ENCODE measurements at regions not wholly inside any gene's neighbourhood (a gene's known extent, or its start where the extent isn't known, plus 50 kb on each side); places are given as distances from the start of the nearest gene placed in this dataset.

GRCh38 chrX:109312757-109313156 is 169.1 kb downstream of the GUCY2F start:
- no peak for DNase-seq
- no peaks in the 10 kb centered on the region for H3K4me1 Mint-ChIP-seq
- H3K36me3 Mint-ChIP-seq = no peaks in the 10 kb centered on the region
- no peak overlapping the region for H3K27ac Mint-ChIP-seq
- no peak overlapping the region for H3K4me3 Mint-ChIP-seq
- no peaks in the 10 kb centered on the region for H3K27me3 Mint-ChIP-seq
- peaks cover 2% of the 10 kb centered on the region for H3K9me3 Mint-ChIP-seq

GRCh38 chrX:109310031-109310430 is 171.9 kb downstream of the GUCY2F start:
- H3K27ac Mint-ChIP-seq = no peak overlapping the region
- H3K27me3 Mint-ChIP-seq = no peaks in the 10 kb centered on the region
- no peak overlapping the region for H3K4me3 Mint-ChIP-seq
- no peaks in the 10 kb centered on the region for H3K36me3 Mint-ChIP-seq
- no peak for DNase-seq
- H3K4me1 Mint-ChIP-seq = no peaks in the 10 kb centered on the region
- H3K9me3 Mint-ChIP-seq = no peaks in the 10 kb centered on the region

GRCh38 chrX:109301177-109301576 is 180.7 kb downstream of the GUCY2F start:
- Mint-ChIP-seq H3K9me3 (no peaks in the 10 kb centered on the region), H3K4me1 (no peaks in the 10 kb centered on the region), H3K27me3 (no peaks in the 10 kb centered on the region), H3K36me3 (no peaks in the 10 kb centered on the region), H3K4me3 (no peak overlapping the region), H3K27ac (no peak overlapping the region)
- no peak for DNase-seq

DNA sequence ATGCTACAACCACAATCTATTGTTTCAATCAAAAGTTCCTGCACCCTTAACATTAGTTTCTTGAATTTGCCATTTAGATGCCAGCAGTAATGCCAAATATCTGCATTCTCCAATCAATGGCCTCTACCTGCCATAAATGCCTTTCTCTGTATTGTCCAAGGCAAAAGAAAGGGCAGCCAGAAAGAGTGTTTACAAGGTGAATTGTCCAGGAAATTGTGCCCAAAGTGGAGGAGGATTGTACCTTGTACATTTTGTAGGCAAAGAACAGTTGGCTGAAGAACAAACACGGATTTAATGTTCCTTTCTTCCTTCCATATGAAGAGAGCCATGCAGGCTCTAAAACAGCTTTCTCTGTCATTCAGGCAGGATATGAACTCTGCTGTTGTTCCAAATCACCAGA is 181.5 kb downstream of the GUCY2F start:
- Mint-ChIP-seq H3K27me3 (no peaks in the 10 kb centered on the region), H3K4me1 (no peaks in the 10 kb centered on the region), H3K9me3 (no peaks in the 10 kb centered on the region), H3K36me3 (no peaks in the 10 kb centered on the region), H3K27ac (no peak overlapping the region), H3K4me3 (no peak overlapping the region)
- no peak for DNase-seq

GRCh38 chrX:109299091-109299490 is 182.8 kb downstream of the GUCY2F start:
- H3K4me1 Mint-ChIP-seq = no peaks in the 10 kb centered on the region
- no peak for DNase-seq

GRCh38 chrX:109294097-109294814 is 187.6 kb downstream of the GUCY2F start:
- DNase-seq = no peak
- no peaks in the 10 kb centered on the region for H3K36me3 Mint-ChIP-seq
- H3K9me3 Mint-ChIP-seq = no peaks in the 10 kb centered on the region
- H3K27ac Mint-ChIP-seq = no peak overlapping the region
- no peaks in the 10 kb centered on the region for H3K4me1 Mint-ChIP-seq
- no peaks in the 10 kb centered on the region for H3K27me3 Mint-ChIP-seq
- no peak overlapping the region for H3K4me3 Mint-ChIP-seq

More at GRCh38 chrX:109299091-109299490, 182.8 kb downstream of the GUCY2F start:
- no peak overlapping the region for H3K4me3 Mint-ChIP-seq
- H3K9me3 Mint-ChIP-seq = no peaks in the 10 kb centered on the region
- no peaks in the 10 kb centered on the region for H3K27me3 Mint-ChIP-seq
- H3K27ac Mint-ChIP-seq = no peak overlapping the region
- H3K36me3 Mint-ChIP-seq = no peaks in the 10 kb centered on the region

GRCh38 chrX:109283870-109284269 is 198.0 kb downstream of the GUCY2F start:
- Mint-ChIP-seq H3K27ac (no peak overlapping the region), H3K9me3 (peaks cover 1% of the 10 kb centered on the region), H3K36me3 (no peaks in the 10 kb centered on the region), H3K4me3 (no peak overlapping the region), H3K27me3 (no peaks in the 10 kb centered on the region), H3K4me1 (no peaks in the 10 kb centered on the region)
- no peak for DNase-seq

DNA sequence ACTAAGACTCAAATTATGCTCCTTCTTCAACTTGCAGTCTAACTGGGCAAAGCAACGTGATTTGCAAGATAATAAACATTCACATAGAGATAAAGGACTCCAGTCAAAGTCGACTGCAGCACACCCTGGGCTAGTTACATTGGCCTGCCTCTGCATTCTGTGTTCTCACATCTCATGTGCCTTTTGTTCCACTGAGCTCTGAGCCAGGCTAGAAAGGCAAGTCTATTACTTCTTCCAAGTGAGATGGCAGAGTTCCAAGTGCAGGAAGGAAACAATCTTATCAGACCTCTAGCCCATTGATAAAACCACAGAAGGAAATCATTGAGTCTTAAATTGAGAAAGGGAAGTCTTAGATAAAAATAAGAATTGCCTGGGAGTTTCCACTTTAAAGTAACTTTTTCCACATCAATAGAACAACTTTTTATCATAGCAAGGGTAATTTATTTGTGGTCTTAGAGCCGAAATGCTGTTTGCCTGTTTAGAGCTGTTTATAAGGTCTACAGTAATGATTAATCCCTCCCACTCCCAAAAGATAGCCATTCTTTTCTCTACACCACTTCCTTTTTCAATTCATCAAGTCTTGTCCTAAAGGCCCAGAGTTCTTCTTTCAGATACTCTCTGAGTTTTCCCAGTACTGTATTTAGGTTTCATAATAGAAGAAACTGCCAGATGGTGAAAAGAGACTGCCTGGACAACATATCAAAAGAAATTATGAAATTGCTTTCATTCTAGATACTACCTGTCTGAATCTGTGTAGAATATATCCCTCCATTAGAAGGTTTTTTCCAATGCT is 200.2 kb downstream of the GUCY2F start:
- H3K9me3 Mint-ChIP-seq = peaks cover 1% of the 10 kb centered on the region
- H3K36me3 Mint-ChIP-seq = no peaks in the 10 kb centered on the region
- no peaks in the 10 kb centered on the region for H3K4me1 Mint-ChIP-seq
- H3K27ac Mint-ChIP-seq = no peak overlapping the region
- DNase-seq = no peak
- H3K27me3 Mint-ChIP-seq = no peaks in the 10 kb centered on the region
- H3K4me3 Mint-ChIP-seq = no peak overlapping the region

DNA sequence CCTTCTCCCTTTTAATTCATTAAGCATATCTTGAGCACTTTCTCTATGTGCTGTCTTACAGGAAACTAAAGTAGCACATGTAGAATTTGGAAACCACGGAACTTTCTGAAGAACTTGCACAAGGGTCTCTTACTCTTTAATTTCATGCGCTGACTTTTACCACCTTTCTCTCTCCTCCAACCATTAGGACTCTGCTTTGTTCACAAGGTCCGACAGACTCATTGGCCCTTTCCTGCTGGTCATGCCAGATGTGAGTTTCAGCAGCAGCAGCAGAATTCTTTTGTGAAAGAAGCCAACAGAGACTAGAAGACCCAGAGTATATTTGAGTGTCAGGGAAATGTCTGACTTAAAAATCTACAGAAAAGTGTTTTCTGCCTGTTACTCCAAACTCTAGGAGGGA is 207.1 kb downstream of the GUCY2F start:
- DNase-seq = no peak
- H3K4me1 Mint-ChIP-seq = no peaks in the 10 kb centered on the region
- H3K9me3 Mint-ChIP-seq = peaks cover 2% of the 10 kb centered on the region
- H3K36me3 Mint-ChIP-seq = no peaks in the 10 kb centered on the region
- H3K27me3 Mint-ChIP-seq = no peaks in the 10 kb centered on the region
- H3K4me3 Mint-ChIP-seq = no peak overlapping the region
- no peak overlapping the region for H3K27ac Mint-ChIP-seq

DNA sequence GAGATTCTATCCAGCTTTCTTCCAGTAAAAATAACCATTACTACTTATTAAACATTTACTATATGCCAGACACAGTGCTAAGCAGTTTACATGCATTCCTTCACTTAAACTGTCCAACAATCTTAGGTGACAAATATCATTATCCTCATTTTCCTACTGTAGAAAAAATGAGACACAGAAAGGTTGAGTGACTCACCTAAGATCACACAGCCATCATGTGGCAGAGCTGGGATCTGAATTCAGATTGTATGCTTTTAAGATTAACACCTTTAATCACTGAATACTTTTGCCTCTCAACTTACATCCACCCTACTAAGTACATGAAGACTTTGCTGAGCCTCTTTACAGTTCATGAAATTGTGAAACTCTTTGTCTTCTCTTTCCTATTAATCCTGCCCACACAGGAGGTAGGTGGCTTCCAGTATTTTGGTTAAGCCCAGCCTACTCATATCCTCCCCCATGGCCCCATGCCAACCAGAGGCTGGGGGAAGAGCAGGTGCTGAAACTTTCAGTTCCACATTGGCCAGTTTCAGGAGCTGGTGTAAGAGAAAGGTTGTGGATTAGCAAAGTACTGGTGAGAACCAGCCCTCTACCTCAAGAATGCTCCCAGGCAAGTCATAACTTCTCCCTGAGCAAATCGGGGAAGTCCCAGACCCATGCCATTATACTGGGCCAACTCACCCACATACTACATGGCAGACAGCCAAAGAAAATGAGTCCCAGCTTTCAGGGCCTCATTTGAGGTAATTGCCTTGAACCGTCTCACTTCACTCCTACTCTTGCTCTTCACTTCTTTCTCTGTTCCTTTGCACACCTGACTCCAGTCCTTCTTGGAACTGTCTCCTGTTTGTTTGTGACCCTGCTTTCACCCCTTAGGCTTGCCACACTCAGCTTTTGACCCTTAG is 211.1 kb downstream of the GUCY2F start:
- Mint-ChIP-seq H3K4me1 (no peaks in the 10 kb centered on the region), H3K27me3 (no peaks in the 10 kb centered on the region), H3K4me3 (no peak overlapping the region), H3K27ac (peak overlapping the region; percentile 12), H3K9me3 (peaks cover 2% of the 10 kb centered on the region), H3K36me3 (no peaks in the 10 kb centered on the region)
- peak; percentile 54 for DNase-seq

- no peak for DNase-seq
- peaks cover 2% of the 10 kb centered on the region for H3K9me3 Mint-ChIP-seq
- H3K27ac Mint-ChIP-seq = no peak overlapping the region
- no peak overlapping the region for H3K4me3 Mint-ChIP-seq
- no peaks in the 10 kb centered on the region for H3K4me1 Mint-ChIP-seq
- no peaks in the 10 kb centered on the region for H3K27me3 Mint-ChIP-seq
- H3K36me3 Mint-ChIP-seq = no peaks in the 10 kb centered on the region
Measured at GRCh38 chrX:109268340-109268739, 213.5 kb downstream of the GUCY2F start.

DNA sequence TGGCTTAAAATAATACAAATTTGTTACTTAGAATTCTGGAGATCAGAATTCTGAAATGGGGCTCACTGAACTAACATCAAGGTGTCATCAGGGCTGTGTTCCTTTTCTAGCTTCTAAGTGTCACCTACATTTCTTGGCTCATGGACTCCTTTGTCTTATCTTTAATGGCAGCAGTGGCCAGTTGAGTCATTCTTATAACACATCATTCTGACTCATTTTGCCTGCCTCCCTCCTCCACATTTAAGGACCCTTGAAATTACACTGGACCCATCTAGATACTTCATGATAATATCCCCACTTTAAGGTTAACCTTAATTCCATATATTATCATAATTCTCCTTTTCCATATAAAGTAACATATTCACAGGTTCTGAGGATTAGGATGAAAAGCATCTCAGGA is 215.9 kb downstream of the GUCY2F start:
- peaks cover 2% of the 10 kb centered on the region for H3K9me3 Mint-ChIP-seq
- no peaks in the 10 kb centered on the region for H3K4me1 Mint-ChIP-seq
- no peak overlapping the region for H3K4me3 Mint-ChIP-seq
- no peak for DNase-seq
- no peaks in the 10 kb centered on the region for H3K27me3 Mint-ChIP-seq
- H3K27ac Mint-ChIP-seq = no peak overlapping the region
- no peaks in the 10 kb centered on the region for H3K36me3 Mint-ChIP-seq

- no peak for DNase-seq
- Mint-ChIP-seq H3K4me3 (no peak overlapping the region), H3K27ac (no peak overlapping the region), H3K36me3 (no peaks in the 10 kb centered on the region), H3K4me1 (no peaks in the 10 kb centered on the region), H3K27me3 (no peaks in the 10 kb centered on the region), H3K9me3 (peaks cover 1% of the 10 kb centered on the region)
Measured at GRCh38 chrX:109264878-109265277, 217.0 kb downstream of the GUCY2F start.

GRCh38 chrX:109261279-109261678 is 220.6 kb downstream of the GUCY2F start:
- Mint-ChIP-seq H3K27ac (no peak overlapping the region), H3K4me3 (no peak overlapping the region), H3K36me3 (no peaks in the 10 kb centered on the region), H3K4me1 (no peaks in the 10 kb centered on the region), H3K9me3 (peaks cover 1% of the 10 kb centered on the region), H3K27me3 (no peaks in the 10 kb centered on the region)
- no peak for DNase-seq

- no peaks in the 10 kb centered on the region for H3K4me1 Mint-ChIP-seq
- no peak overlapping the region for H3K4me3 Mint-ChIP-seq
- H3K9me3 Mint-ChIP-seq = peaks cover 8% of the 10 kb centered on the region
- DNase-seq = no peak
- H3K36me3 Mint-ChIP-seq = no peaks in the 10 kb centered on the region
- no peaks in the 10 kb centered on the region for H3K27me3 Mint-ChIP-seq
- no peak overlapping the region for H3K27ac Mint-ChIP-seq
Measured at GRCh38 chrX:109252789-109253188, 229.1 kb downstream of the GUCY2F start.

Measured in activated naive CD8-positive, alpha-beta T cell treated with anti-CD3 and anti-CD28 coated beads for 36 hours (primary cell).